OCI-LY1 (cell line): ENCODE measurements at regions not wholly inside any gene's neighbourhood (a gene's known extent, or its start where the extent isn't known, plus 50 kb on each side); places are given as distances from the start of the nearest gene placed in this dataset.

Experiments
- EZH2 ChIP-seq: fragments of 200-600 bp; sonication (generic), shearing (Covaris generic); IDR thresholded peaks from 2 replicates; pipeline ENCODE4 v1.8.0; 2017; ENCODE audit warnings: borderline replicate concordance, mixed run types, mild to moderate bottlenecking, antibody characterized with exemption, low read length, moderate library complexity, mixed read lengths
- TF ChIP-seq, protein P1 (sequence below): fragments of 200-600 bp; sonication (generic), shearing (Covaris generic); IDR thresholded peaks from 2 replicates; pipeline ENCODE4 v1.5.1; 2017; ENCODE audit warnings: mild to moderate bottlenecking, antibody characterized with exemption, low read length, moderate library complexity, mixed read lengths

DNA sequence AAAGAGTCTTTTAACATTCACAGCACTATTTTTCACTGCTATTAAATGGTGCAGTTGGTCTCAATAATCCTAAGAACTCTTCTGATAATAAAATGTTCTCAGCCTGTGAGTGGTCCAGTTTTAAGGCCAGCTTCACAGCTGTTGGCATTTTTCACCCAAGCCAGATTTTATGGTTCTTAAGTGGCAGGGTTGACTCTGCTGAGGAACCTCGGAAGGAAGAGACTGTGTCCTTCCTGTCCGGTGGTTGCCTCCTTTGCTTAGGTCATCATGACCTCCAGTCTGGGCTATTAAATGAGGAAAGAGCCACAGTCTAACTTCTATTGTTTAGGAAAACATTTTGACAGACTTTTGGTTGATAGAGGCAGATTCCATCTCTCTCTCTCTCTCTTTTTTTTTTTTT lies 112.5 kb upstream of the SERBP1 start:
- TF ChIP-seq, protein P1, sequence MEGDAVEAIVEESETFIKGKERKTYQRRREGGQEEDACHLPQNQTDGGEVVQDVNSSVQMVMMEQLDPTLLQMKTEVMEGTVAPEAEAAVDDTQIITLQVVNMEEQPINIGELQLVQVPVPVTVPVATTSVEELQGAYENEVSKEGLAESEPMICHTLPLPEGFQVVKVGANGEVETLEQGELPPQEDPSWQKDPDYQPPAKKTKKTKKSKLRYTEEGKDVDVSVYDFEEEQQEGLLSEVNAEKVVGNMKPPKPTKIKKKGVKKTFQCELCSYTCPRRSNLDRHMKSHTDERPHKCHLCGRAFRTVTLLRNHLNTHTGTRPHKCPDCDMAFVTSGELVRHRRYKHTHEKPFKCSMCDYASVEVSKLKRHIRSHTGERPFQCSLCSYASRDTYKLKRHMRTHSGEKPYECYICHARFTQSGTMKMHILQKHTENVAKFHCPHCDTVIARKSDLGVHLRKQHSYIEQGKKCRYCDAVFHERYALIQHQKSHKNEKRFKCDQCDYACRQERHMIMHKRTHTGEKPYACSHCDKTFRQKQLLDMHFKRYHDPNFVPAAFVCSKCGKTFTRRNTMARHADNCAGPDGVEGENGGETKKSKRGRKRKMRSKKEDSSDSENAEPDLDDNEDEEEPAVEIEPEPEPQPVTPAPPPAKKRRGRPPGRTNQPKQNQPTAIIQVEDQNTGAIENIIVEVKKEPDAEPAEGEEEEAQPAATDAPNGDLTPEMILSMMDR = no peak
- TF ChIP-seq EZH2 = no peak
